GM12874 (cell line): ENCODE measurements at regions not wholly inside any gene's neighbourhood (a gene's known extent, or its start where the extent isn't known, plus 50 kb on each side); places are given as distances from the start of the nearest gene placed in this dataset.

Experiments used
- TF ChIP-seq, protein P1 (sequence below): IDR thresholded peaks from 2 replicates; pipeline ENCODE4 v1.5.1; 2011; ENCODE audit warnings: low read depth, mild to moderate bottlenecking, control low read depth, low read length, moderate library complexity; ENCODE audit not compliant: insufficient read depth

DNA sequence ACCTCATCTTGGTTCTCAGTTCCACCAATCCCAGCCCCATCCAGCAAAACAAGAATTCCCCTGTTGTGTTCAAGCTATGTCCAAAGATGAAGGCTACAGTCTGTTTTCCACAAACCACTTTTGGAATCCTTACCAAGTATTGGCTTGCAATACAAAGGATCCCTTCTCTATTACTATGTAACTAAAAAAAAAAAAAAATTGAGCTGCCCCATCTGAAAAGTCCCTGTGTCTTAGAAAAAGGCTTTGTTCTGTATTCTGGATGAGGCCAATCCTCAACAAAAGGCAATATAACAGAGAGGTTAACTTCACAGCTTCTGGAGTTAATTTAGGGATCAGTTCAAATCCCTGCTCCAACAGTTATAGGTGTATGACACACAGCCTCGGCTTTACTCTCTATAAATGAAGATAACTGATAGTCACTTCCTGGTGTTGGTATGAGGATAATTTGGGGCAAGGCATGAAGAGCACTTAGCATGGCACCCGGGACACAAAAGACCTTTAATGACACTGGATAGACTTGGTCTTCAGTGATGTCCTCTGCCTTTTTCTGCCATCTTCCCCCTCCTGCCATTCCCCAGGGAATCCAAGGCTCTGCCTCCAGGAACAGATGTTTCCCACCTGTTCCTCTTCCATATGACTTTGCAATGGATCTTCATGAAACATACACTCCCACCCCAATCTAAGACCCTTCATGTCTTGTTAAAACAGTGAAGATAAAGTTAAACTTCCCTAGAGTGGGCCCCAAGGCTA, 61.2 kb upstream of the ATL2 start:
- TF ChIP-seq, protein P1, sequence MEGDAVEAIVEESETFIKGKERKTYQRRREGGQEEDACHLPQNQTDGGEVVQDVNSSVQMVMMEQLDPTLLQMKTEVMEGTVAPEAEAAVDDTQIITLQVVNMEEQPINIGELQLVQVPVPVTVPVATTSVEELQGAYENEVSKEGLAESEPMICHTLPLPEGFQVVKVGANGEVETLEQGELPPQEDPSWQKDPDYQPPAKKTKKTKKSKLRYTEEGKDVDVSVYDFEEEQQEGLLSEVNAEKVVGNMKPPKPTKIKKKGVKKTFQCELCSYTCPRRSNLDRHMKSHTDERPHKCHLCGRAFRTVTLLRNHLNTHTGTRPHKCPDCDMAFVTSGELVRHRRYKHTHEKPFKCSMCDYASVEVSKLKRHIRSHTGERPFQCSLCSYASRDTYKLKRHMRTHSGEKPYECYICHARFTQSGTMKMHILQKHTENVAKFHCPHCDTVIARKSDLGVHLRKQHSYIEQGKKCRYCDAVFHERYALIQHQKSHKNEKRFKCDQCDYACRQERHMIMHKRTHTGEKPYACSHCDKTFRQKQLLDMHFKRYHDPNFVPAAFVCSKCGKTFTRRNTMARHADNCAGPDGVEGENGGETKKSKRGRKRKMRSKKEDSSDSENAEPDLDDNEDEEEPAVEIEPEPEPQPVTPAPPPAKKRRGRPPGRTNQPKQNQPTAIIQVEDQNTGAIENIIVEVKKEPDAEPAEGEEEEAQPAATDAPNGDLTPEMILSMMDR = no peak

DNA sequence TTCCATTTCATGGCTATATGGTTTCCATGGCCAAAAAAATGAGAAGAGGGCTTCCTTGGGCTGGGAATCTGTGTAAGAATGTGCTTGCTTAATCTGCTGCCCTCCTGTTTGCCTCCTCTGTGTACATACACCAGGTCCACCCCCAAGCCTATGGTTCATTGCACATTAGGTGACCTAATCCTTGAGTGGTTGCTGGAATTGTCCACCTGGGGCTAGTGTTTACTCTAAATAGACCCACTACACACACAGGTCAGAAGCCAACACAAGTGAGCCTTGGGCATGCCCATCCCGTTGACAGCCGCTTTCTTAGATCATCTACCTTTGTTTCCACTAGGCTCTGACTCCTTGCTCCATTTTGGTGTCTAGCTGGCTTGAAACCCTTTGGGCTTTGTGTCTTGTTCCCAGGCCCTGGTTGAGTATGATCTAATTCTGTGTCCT, 59.2 kb upstream of the ATL2 start:
- TF ChIP-seq, protein P1 = no peak

DNA sequence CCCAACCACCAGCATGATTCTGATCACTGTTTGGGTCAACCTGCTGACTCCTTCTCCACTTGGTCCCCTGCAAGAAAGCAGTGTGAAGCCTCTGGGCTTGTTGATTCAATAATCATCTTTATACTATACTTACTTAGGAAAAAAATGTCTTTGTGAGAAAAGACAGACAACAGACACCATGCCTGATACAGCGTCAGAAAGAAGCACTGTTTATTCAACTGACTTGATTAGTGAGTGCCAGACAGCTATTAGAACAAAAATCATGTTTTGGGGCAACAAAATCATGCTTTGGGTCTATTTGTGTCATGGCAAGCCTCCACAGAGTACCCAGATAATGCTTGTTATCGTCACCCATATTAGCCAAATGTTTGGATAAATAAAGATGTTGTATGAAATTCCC, 58.7 kb upstream of the ATL2 start:
- TF ChIP-seq, protein P1 = no peak

DNA sequence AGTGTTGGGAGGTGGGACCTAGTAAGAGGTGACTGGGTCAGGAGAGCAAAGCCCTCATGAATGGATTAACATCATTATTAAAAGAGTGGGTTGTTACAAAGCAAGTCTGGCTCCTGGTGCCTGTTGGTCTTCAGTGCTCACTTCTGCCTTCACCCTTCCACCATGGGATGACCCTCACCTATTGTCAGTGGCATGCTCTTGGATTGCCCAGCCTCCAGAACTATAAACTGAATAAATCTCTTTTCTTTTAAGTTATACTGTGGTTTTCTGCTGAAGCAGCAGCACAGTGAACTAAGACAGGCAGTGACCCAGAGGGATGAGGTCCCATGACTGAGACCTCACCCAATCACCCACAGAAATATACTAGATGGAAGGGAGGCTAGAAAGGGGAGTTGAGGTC, 57.5 kb upstream of the ATL2 start:
- TF ChIP-seq, protein P1 = no peak

DNA sequence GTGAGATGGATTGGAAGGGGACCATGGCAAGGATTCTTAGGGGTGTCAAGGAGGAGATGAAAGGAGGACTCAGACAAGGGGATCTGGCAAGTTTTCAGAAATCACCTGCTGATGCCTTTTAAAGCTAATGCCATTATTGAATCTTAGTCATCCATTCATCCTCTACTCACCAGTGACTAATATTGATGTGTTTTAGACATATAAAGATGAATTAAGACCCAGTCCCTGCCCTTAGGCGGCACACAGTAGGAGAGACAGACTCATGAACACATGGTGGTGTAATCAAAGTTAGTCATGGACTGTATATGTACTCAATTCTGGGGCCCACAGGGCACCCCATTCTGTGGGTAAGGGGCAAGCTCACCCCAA, 56.5 kb upstream of the ATL2 start:
- TF ChIP-seq, protein P1 = no peak

DNA sequence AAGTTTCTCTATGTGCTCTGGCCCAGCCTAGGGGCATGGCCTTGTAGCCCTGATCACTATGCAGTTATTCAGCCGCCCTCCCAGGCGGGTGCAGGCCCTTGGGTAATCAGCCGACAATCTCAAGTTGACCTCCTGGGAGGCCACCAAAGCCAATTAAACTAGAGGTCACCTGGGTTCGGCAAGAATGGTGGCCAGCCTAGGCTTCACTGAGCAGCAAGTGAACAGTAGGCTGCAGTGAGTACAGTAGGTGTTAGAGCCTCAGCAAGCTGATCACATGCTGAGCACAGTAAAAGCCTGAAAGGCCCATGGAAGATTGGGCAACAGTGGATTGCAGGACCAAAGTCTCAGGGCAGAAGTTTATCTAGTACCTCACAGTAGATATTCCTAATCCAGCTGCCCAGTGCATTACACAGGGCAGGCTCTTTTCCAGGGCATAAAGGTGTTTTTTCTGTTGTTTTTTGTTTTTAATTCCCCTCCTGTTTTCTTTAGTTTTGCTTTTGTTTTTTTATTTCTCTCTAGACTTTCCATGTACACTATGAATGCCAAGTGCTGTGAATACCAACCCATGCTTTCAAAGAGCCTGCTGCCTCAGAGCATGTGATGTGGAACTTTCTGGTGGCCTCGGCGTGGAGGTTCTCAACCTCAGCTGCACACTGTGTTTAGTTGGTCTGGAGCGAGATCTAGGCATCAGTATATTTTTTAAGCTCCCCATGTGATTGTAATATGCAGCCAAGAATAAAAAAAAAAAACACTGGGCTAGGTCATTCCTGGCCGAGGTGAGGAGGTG, 55.9 kb upstream of the ATL2 start:
- TF ChIP-seq, protein P1 = no peak

DNA sequence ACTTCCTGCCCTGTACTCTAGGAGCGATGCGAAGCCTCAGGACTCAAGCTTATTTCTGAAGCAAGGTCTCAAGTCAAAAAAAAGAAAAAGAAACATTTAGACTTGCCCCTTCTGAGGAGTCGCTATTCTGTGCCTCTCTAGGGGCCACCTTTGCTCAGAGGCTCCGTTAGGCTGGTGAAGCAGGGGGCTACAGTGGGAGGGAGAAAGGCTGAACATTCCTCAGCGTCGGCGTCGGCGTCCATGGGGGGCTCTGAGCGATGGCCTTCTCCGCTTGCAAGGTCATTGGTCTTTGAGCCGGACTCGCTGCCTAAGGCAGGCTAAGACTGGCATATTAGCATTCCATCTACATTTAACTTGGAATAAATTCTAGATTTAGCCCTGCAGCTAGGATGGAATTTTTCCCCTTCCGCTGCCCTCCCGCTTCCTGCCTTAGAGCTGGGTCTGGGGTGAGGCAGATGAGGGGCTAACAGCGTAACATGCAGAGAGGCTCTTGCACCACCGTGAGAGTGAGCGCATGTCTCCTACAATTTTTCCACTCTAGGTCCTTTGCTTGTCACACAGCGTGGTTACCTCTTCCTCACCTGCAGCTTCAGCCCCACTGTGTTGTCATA, 53.6 kb upstream of the ATL2 start:
- TF ChIP-seq, protein P1 = no peak
